ENCODE measurements at regions not wholly inside any gene's neighbourhood (a gene's known extent, or its start where the extent isn't known, plus 50 kb on each side); places are given as distances from the start of the nearest gene placed in this dataset.
"Not testable (repeated sequence)": the region's sequence is repeated elsewhere in the genome, so short reads cannot be mapped to it uniquely, and the experiment has no call there.

GRCh38 chr11:90630176-90630575, 407.3 kb upstream of the CHORDC1 start:
- no peak for DNase-seq
- Histone ChIP-seq H3K27me3 (replicated peaks; ENCODE audit: insufficient read depth, low read length) (no peaks in the 10 kb centered on the region), H3K9ac (ENCODE audit: low read length) (no peak overlapping the region), H3K9me2 (replicated peaks; ENCODE audit: insufficient read depth, low read length) (no peaks in the 10 kb centered on the region), H2AFZ (ENCODE audit: low read length) (no peak overlapping the region), H3K79me2 (ENCODE audit: low read length) (no peaks in the 10 kb centered on the region), H3K4me1 (ENCODE audit: low read length) (no peaks in the 10 kb centered on the region), H3K36me3 (replicated peaks; ENCODE audit: insufficient read depth, low read length) (no peaks in the 10 kb centered on the region), H3F3A (ENCODE audit: insufficient read depth, low read length) (no peaks in the 10 kb centered on the region), H3K4me2 (ENCODE audit: low read depth, low read length) (no peak overlapping the region), H3K9me3 (replicated peaks; ENCODE audit: insufficient read depth, low read length) (no peaks in the 10 kb centered on the region), H3K27ac (ENCODE audit: low read length) (no peak overlapping the region), H4K20me1 (ENCODE audit: insufficient read depth, low read length) (no peaks in the 10 kb centered on the region), H3K4me3 (ENCODE audit: low read length) (no peak overlapping the region)
- TF ChIP-seq CTCF (IDR thresholded peaks at IDR 0.05; ENCODE audit: low read length) (no peak), EZH2 (optimal IDR thresholded peaks at IDR 0.05; ENCODE audit: low read depth, low read length) (no peak), EZH2phosphoT487 (IDR thresholded peaks at IDR 0.05; ENCODE audit: low read length) (no peak)

- Histone ChIP-seq H3K4me3 (ENCODE audit: low read length) (no peak overlapping the region), H3K4me2 (ENCODE audit: low read depth, low read length) (no peak overlapping the region), H3F3A (ENCODE audit: insufficient read depth, low read length) (no peaks in the 10 kb centered on the region), H3K9ac (ENCODE audit: low read length) (no peak overlapping the region), H4K20me1 (ENCODE audit: insufficient read depth, low read length) (no peaks in the 10 kb centered on the region), H3K79me2 (ENCODE audit: low read length) (no peaks in the 10 kb centered on the region), H3K9me2 (replicated peaks; ENCODE audit: insufficient read depth, low read length) (no peaks in the 10 kb centered on the region), H3K27me3 (replicated peaks; ENCODE audit: insufficient read depth, low read length) (no peaks in the 10 kb centered on the region), H3K27ac (ENCODE audit: low read length) (no peak overlapping the region), H3K4me1 (ENCODE audit: low read length) (no peaks in the 10 kb centered on the region), H3K9me3 (replicated peaks; ENCODE audit: insufficient read depth, low read length) (no peaks in the 10 kb centered on the region), H2AFZ (ENCODE audit: low read length) (no peak overlapping the region), H3K36me3 (replicated peaks; ENCODE audit: insufficient read depth, low read length) (no peaks in the 10 kb centered on the region)
- no peak for TF ChIP-seq EZH2phosphoT487 (IDR thresholded peaks at IDR 0.05; ENCODE audit: low read length)
- no peak for TF ChIP-seq EZH2 (optimal IDR thresholded peaks at IDR 0.05; ENCODE audit: low read depth, low read length)
- no peak for TF ChIP-seq CTCF (IDR thresholded peaks at IDR 0.05; ENCODE audit: low read length)
- DNase-seq: no peak
Measured at GRCh38 chr11:90629229-90629806, 406.5 kb upstream of the CHORDC1 start.

GRCh38 chr11:90614318-90614717, 391.5 kb upstream of the CHORDC1 start:
- no peaks in the 10 kb centered on the region for H3K79me2 ChIP-seq (ENCODE audit: low read length)
- H3K27ac ChIP-seq (ENCODE audit: low read length): no peak overlapping the region

GRCh38 chr11:90613037-90613436, 390.2 kb upstream of the CHORDC1 start:
- H3K27me3 ChIP-seq (replicated peaks; ENCODE audit: insufficient read depth, low read length); H3K36me3 ChIP-seq (replicated peaks; ENCODE audit: insufficient read depth, low read length); H4K20me1 ChIP-seq (ENCODE audit: insufficient read depth, low read length); H3K4me1 ChIP-seq (ENCODE audit: low read length); H3K4me3 ChIP-seq (ENCODE audit: low read length); H3K9me3 ChIP-seq (replicated peaks; ENCODE audit: insufficient read depth, low read length); H3F3A ChIP-seq (ENCODE audit: insufficient read depth, low read length); H3K27ac ChIP-seq (ENCODE audit: low read length); H2AFZ ChIP-seq (ENCODE audit: low read length); H3K9me2 ChIP-seq (replicated peaks; ENCODE audit: insufficient read depth, low read length); H3K79me2 ChIP-seq (ENCODE audit: low read length); H3K9ac ChIP-seq (ENCODE audit: low read length): not testable (repeated sequence)
- DNase-seq: peak; percentile 54
- H3K4me2 ChIP-seq (ENCODE audit: low read depth, low read length): peak overlapping the region; percentile 22; the same call in 1 of the 2 replicates

More at GRCh38 chr11:90614318-90614717, 391.5 kb upstream of the CHORDC1 start:
- no peak overlapping the region for H3K4me2 ChIP-seq (ENCODE audit: low read depth, low read length)
- H3K36me3 ChIP-seq (replicated peaks; ENCODE audit: insufficient read depth, low read length): no peaks in the 10 kb centered on the region
- no peaks in the 10 kb centered on the region for H3K9me3 ChIP-seq (replicated peaks; ENCODE audit: insufficient read depth, low read length)
- H2AFZ ChIP-seq (ENCODE audit: low read length): no peak overlapping the region
- no peak for DNase-seq
- H3K9ac ChIP-seq (ENCODE audit: low read length): no peak overlapping the region
- H3K4me3 ChIP-seq (ENCODE audit: low read length): no peak overlapping the region
- no peaks in the 10 kb centered on the region for H4K20me1 ChIP-seq (ENCODE audit: insufficient read depth, low read length)
- H3F3A ChIP-seq (ENCODE audit: insufficient read depth, low read length): no peaks in the 10 kb centered on the region
- no peaks in the 10 kb centered on the region for H3K9me2 ChIP-seq (replicated peaks; ENCODE audit: insufficient read depth, low read length)
- H3K4me1 ChIP-seq (ENCODE audit: low read length): peaks cover 6% of the 10 kb centered on the region
- no peaks in the 10 kb centered on the region for H3K27me3 ChIP-seq (replicated peaks; ENCODE audit: insufficient read depth, low read length)
- TF ChIP-seq CTCF (IDR thresholded peaks at IDR 0.05; ENCODE audit: low read length) (no peak), EZH2 (optimal IDR thresholded peaks at IDR 0.05; ENCODE audit: low read depth, low read length) (no peak), EZH2phosphoT487 (IDR thresholded peaks at IDR 0.05; ENCODE audit: low read length) (no peak)
